ENCODE measurements at regions not wholly inside any gene's neighbourhood (a gene's known extent, or its start where the extent isn't known, plus 50 kb on each side); places are given as distances from the start of the nearest gene placed in this dataset.

DNA sequence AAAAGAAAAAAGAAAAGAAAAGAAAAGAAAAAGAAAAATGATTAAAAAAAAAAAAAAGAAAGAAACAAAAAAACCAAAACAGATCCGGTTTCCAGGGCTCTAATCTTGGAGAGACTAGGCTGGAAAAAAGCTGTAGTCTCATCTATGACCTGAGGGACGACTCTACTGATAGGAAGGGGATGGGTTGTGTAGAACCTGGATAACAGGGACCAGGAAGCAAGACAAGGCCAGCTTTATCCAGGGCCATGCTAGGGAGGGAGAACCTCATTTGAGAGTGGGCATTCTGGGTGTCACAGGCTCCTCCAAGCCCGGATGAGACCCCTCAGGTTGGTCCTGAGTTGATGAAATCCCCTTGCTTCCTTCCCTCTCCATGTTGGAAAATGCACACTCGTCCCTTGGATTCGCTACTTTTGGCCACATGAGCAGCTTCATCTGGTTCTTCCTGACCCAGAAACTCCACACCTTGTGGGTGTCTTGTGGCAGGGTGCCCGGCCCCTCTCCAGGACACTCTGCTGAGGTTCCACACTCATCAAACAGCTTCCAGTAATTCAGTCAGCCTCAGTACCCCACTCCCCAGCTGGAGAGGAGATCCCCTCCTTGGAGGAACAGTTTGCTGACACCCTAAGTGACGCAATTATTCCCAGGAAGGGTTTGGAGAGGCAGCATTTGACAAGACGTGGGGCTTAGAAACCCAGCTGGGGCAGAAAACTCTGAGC, 71.1 kb upstream of the LHFPL2 start:
- TF ChIP-seq POLR2A (IDR thresholded peaks at IDR 0.05; ENCODE audit: low read depth, low read length) (no peak), POLR2AphosphoS5 (IDR thresholded peaks at IDR 0.05; ENCODE audit: low read depth, low read length) (no peak), TAF1 (IDR thresholded peaks at IDR 0.05; ENCODE audit: low read depth, low read length) (no peak), SPI1 (IDR thresholded peaks at IDR 0.05; ENCODE audit: low read depth, low read length) (no peak)

All from GM12891 (cell line).